CD4-positive, alpha-beta T cell treated with Interleukin-4 for 1 hour (primary cell): ENCODE measurements at regions not wholly inside any gene's neighbourhood (a gene's known extent, or its start where the extent isn't known, plus 50 kb on each side); places are given as distances from the start of the nearest gene placed in this dataset.
A peak's percentile ranks its signal among the peaks of the same experiment; 100 is the strongest.

Source experiments
- DNase-seq, 2 donors: peaks; one replicate each; pipeline ENCODE4 v3.0.0-alpha.2; 2020 to 2022

DNA sequence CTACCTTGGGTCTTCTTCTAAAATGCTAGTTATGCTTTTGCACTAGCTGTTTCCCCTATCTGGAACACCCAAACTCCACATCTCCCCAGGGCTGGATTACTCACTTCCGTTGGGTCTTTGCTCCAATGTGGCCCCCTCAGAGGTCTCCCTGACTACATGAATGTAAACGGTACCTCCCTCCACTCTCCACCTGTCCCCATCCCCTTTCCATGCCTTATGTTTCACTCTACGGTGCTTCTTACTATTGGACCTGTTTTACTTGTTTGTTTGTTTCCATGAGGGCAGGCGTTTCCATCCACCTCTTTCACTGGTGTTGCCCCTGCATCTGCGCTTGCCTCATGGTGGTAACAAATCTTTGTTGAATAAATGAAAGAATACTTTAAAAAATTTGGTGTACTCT, 256.4 kb downstream of the SNAPC1 start:
- no peak for DNase-seq

- DNase-seq: no peak
These were observed 265.7 kb downstream of the SNAPC1 start for GRCh38 chr14:62027958-62028357.

GRCh38 chr14:62029569-62029924, 267.3 kb downstream of the SNAPC1 start:
- no peak for DNase-seq

DNA sequence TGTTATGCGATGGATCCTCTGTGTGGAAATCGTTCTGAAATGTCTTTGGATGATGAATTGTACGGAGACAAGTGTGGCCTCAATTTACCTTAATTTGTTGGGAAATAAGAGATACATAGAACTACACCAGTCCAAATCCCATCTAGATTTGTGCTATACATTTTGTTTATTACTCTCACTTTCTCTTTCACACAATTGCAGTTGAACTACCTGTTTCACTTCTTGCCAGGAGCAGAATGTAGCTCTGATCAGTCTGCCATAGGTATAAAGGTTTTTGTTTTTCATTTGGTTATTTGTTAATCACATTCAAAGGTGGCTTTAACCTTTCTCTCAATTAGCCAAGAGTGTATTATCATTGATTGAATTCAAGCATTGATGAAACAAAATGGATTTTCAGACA, 268.2 kb downstream of the SNAPC1 start:
- no peak for DNase-seq

DNA sequence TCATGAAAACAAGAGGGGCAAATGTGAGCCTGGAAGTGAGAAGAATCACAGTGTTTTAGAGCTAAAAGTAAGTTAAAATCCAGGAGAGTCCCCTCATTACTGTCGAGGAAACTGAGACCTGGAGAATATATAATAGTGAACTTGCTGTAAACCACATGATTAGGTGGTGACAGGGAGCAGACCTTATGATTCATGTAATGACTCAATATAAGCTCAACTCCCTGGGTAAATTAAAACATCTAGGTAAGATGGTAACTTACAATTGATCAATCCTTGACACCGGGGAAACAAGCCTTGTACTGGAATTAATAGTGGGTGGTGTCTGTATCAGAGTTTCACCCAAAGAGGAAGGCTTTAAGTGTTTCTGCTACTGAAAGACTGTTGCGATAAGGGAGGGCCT, 269.3 kb downstream of the SNAPC1 start:
- no peak for DNase-seq

DNA sequence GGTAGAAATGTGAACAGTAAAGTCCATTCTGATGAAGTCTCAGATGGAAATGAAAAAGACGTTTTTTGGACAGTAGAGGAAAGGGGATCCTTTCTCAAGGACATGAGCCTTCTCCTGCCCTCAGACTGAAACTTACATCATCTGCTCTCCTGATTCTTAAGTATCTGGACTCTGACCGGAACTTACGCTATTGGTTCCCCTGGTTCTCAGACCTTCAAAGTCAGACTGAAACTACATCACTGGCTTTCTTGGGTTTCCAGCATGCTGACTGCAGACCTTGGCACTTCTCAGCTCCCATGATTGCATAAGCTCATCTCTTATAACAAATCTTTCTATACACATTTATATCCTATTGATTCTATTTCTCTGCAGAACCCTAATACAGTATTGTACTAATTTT, 291.0 kb downstream of the SNAPC1 start:
- DNase-seq: no peak

DNA sequence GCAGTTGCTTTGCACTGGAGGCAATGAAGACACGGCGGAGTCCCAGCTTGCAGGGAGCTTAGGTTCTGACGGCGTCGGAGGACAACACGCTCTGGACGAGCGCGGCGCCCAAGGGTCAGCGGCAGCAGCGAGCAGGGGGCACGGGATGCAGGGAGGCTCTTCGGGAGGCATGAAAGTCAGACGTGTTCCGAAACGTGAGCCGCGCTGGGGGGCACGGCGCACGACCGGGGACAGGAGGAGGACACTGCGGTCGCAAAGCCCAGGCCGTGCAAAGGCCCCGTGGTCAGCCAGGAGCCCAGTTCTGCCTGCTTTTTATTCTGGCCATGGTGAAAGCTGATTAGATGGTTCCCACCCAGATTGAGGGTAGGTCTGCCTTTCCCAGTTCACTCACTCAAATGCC, 294.6 kb downstream of the SNAPC1 start:
- no peak for DNase-seq

- DNase-seq: no peak
These were observed 300.4 kb downstream of the SNAPC1 start for GRCh38 chr14:62062645-62063044.

DNA sequence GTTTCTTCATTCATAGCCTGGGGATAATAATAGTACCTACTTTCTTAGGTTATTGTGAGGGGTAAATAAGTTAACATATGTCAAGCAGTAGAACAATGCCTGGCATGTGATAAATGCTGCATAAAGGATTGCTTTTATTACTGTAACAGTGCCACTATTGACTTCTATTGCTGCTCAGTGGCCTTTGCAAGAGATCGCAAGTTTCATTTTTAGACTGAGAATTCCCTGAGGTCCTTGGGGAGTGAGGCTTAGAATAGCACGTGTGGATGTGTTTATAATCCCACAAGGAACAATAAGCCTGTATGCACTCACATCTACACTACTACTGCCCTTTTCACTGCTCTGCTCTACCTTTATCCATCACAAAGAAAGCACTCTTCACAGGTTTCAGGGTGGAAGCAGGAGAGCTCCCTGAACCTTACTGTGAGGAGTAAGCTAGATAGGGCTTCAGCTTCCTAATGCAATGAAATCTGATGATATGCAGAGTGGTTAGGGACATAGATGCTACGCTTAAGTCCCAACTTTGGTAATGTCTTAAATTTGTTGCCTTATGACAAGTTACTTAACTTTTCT, 302.6 kb downstream of the SNAPC1 start:
- no peak for DNase-seq

DNA sequence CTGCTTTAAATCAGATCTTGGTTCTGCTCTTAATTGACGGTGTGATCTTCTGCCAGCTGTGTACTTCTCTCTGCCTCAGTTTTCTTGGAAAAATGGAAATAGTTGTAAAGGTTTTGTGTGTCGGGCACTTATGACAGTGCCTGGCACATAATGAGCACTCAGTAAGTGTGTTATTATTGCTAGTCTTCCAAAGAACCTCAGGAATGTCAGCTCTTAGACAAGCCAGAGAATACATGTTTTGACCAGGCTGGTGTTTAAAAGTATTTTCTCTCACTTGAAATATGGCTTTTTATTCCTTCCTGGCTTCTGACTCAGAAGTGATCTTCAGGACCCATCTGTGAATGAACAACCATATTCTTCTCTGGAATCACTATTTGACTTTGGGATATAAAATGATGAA, 304.1 kb downstream of the SNAPC1 start:
- DNase-seq: no peak

- DNase-seq: no peak
These were observed 308.8 kb downstream of the SNAPC1 start for GRCh38 chr14:62071039-62071438.

GRCh38 chr14:62076368-62076767, 314.1 kb downstream of the SNAPC1 start:
- no peak for DNase-seq

DNA sequence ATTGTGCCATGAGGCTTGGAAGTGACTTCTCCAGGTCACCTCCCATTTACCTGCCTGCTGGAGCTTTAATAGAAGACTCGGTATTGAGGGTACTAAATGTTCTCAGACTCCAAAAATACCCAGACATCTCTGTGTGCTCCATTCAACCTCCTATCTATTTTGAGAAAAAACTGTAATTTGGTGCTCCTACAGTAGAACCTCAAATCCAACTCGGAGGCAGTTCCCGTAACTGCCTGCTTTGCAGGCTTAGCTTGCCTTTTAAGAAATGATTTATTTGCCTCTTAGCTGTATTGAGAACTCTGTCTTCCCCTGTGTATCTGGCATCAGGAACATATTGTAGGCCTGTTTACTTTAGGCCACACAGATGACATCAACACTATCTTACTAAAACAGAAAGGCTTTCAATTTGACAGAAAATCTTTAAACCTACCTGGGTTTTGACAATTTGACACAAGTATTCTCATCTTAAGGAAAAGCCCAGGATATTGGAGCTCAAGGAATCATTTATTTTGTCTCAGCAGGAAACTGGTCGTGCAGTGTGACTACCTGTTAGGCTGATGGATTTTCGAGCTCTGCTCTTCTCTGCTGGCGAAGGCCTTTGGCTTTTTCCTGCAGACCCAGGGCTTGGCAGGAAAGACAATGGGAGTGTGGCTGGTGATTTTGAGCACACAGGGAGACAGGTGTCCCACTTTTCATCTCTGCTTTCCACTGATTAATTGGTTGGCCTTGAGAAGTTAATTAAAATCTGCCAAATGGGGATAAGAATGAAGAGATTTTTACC, 314.8 kb downstream of the SNAPC1 start:
- no peak for DNase-seq

GRCh38 chr14:62077676-62078261, 315.5 kb downstream of the SNAPC1 start:
- peak; percentile 39 to 48 for DNase-seq

- no peak for DNase-seq
These were observed 316.8 kb downstream of the SNAPC1 start for GRCh38 chr14:62079038-62079437.

GRCh38 chr14:62081012-62081612, 318.9 kb downstream of the SNAPC1 start:
- DNase-seq: peak in 1 of 2 donors; percentile 46

GRCh38 chr14:62081951-62082350, 319.7 kb downstream of the SNAPC1 start:
- no peak for DNase-seq

- no peak for DNase-seq
These were observed 320.6 kb downstream of the SNAPC1 start for GRCh38 chr14:62082779-62083178.

GRCh38 chr14:62084020-62084419, 321.8 kb downstream of the SNAPC1 start:
- no peak for DNase-seq

- DNase-seq: no peak
These were observed 325.0 kb downstream of the SNAPC1 start for GRCh38 chr14:62087191-62087590.

DNA sequence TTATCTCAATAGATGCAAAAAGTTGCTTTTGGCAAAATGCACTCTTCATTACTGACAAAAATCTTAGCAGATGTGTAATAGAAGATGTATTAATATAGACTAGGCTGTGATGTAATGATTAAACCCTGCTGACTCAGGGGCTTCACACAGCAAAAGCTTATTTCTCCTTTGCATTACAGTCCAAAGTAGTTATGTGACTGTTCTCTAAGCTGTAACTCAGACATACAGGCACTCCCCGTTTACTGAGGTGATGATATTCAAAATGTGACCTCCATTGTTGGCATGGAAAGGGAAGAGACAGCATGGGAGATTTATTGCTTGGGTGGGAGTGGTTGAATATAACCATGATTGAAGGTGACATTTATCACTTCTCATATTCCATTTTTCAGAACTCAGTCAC, 331.5 kb downstream of the SNAPC1 start:
- DNase-seq: no peak

DNA sequence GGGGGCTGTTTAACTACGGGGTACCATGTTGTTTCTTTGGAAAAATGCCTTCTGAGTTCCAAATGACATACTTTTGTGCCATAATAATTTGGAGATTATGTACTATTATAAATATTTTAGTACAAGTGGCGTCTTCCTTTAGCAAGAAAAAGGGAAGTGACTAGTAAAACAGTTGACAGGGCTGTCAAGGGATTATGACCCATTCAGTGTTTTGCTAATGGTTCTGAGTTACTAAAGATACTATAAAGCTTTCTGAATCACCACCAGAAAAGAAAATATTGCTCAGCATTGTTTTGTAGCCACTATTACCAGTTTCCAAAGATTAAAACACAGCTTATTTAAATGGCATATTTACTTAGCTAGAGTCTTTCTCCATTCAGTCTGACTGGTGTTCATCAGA, 334.9 kb downstream of the SNAPC1 start:
- DNase-seq: no peak

DNA sequence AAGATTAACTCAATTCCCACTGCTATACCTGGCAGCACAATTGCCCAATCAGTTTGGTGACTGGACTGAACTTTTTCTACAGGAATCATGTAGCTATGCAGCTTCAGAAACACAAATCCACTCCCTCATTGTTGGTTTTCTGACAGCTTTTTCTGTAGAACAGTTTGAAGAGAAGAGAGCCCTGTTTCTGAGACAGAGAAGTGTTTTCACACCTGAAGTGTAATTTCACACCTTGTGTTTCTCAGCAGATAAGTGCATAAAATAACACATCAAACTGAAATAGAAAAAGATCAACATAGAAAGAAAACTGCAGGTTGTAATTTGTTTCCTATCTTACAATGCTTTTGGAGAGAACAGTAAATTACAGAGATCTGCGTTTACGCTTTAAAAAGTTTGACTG, 335.6 kb downstream of the SNAPC1 start:
- DNase-seq: peak in 1 of 2 donors; percentile 18

DNA sequence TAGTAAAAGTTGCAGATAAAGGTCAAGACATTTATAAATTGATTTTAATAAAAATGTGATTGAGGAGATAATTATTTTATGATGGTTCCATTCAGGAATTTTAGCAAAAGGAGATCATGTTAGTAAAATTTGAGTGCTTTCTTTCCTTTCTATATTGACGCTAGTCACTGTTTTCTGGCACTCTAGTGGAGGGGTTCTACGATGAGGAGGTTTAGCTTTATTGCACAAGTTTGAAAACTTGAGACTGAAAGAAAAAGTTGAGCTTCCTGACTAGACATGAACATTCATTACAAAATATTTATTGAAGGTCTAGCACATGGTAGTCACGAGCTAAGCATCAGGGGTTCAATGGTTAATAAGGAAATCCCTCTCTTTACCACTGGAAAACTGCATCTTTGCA, 336.1 kb downstream of the SNAPC1 start:
- DNase-seq: no peak
